HG02938 (cell line): ENCODE measurements at regions not wholly inside any gene's neighbourhood (a gene's known extent, or its start where the extent isn't known, plus 50 kb on each side); places are given as distances from the start of the nearest gene placed in this dataset.
"Not testable (repeated sequence)": the region's sequence is repeated elsewhere in the genome, so short reads cannot be mapped to it uniquely, and the experiment has no call there.

Source experiments
- ATAC-seq: cut with Tn5 transposase; IDR thresholded peaks from one replicate; pipeline ENCODE4 v1.9.1; 2021; ENCODE audit warnings: mild to moderate bottlenecking, moderate library complexity; ENCODE audit not compliant: unreplicated experiment

DNA sequence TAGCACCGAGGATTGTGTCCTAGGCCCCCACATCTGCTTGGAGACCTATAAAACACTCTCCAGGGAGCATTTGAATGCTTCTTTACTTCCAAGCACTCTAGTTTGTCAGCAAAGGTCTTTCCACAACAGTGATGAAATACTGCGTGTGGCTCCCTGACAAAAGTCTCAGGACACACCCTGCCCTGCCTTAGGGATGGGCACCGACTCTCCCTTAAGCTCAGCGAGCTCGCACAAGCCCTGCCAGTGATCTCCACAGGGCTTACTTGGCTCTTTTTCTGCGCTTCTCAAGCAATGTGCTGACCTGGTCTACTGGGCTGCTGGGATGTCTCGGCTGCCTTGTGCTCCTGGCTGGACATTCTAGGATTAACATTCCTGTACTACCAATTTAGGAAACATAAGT is 84.3 kb upstream of the MPP7 start:
- no peak for ATAC-seq

DNA sequence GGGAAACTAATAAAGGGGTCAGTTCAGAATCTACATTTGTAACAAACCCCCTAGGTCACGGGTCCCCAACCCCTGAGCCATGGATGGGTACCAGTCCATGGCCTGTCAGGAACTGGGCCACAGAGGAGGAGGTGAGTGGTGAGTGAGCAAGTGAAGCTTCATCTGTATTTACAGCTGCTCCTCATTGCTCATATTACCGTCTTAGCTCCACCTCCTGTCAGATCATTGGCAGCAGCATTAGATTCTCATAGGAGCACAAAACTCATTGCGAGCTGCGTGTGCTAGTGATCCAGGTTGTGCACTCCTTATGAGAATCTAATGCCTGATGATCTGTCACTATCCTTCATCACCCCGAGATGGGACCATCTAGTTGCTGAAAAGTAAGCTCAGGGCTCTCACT is 88.4 kb upstream of the MPP7 start:
- no peak for ATAC-seq

- peak; percentile 81 for ATAC-seq
Measured at GRCh38 chr10:28393956-28394568, 91.2 kb upstream of the MPP7 start.

DNA sequence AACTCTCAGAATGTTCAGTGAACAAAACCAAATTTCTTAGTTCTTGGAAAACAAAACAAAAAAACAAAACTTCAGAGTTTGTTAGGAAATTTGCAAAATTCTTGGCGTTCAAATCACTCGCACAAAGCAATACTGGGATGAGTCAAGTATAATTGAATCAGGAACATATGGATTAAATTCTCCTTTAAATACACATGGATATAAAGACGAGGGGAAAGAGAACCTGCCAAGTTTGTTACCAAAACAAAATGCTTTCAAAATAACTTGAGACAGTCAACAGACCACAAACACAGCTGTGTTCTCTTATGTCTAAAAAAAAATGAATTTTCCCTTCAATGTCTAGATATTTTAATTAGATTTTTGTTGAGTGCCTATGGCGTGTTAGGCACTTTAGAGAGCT is 93.5 kb upstream of the MPP7 start:
- ATAC-seq = no peak

DNA sequence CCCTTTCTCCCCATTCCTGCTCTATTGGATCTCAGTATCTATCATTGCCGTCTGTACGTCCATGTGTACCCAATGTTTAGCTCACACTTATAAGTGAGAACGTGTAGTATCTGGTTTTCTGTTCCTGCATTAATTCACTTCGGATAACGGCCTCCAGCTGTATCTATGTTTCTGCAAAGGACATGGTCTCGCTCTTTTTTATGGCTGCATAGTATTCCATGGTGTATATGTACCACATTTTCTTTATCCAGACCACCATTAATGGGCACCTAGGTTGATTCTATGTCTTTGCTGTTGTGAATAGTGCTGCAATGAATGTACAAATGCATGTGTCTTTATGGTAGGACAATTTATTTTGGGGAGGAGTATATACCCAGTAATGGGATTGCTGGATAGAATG is 94.4 kb upstream of the MPP7 start:
- no peak for ATAC-seq

- ATAC-seq = no peak
Measured at GRCh38 chr10:28400176-28400575, 97.3 kb upstream of the MPP7 start.

- no peak for ATAC-seq
Measured at GRCh38 chr10:28400681-28401080, 97.8 kb upstream of the MPP7 start.

- ATAC-seq = not testable (repeated sequence)
Measured at GRCh38 chr10:28402611-28403073, 99.8 kb upstream of the MPP7 start.

- no peak for ATAC-seq
Measured at GRCh38 chr10:28403090-28403489, 100.2 kb upstream of the MPP7 start.

DNA sequence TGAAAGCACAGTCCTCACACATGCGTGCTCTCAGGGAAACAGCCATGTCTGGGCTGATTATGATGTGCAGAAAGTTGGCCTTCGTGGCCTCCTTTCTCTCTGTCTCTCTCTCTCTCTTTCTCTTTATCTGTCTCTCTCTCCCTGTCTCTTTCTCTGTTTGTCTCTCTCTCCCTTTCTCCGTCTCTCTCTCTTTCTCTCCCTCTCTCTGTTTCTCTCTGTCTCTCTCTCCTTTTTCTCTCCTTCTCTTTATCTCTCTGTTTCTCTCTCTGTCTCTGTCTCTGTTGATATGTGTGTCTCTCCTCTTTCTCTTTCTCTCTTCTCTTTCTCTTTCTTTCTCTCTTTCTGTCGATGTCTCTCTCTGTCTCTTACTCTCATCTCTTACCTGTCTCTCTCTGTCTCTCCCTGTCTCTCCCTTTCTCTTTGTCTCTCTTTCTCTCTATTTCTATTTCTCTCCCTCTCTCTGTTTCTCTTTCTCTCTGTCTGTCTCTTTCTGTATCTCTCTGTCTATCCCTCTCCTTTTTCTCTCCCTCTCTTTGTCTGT is 105.4 kb upstream of the MPP7 start:
- no peak for ATAC-seq

- no peak for ATAC-seq
Measured at GRCh38 chr10:28410420-28411135, 107.7 kb upstream of the MPP7 start.

DNA sequence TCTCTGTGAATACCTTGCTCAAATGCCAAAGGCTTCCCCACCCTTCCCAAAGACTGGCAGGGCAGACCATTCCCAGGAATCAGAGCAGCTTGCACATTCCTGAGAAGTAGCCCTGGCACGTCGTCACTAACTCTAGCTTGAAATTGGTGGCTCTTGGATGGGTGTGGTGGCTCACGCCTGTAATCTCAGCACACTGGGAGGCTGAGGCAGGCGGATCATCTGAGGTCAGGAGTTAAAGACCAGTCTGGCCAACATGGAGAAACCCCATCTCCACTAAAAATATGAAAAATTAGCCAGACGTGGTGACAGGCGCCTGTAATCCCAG is 108.2 kb upstream of the MPP7 start:
- ATAC-seq = no peak

GRCh38 chr10:28411648-28412047 is 108.8 kb upstream of the MPP7 start:
- ATAC-seq = no peak

- no peak for ATAC-seq
Measured at GRCh38 chr10:28418069-28418468, 114.8 kb upstream of the WAC start.

GRCh38 chr10:28425422-28425821 is 107.5 kb upstream of the WAC start:
- ATAC-seq = no peak

- no peak for ATAC-seq
Measured at GRCh38 chr10:28426392-28427159, 106.3 kb upstream of the WAC start.

DNA sequence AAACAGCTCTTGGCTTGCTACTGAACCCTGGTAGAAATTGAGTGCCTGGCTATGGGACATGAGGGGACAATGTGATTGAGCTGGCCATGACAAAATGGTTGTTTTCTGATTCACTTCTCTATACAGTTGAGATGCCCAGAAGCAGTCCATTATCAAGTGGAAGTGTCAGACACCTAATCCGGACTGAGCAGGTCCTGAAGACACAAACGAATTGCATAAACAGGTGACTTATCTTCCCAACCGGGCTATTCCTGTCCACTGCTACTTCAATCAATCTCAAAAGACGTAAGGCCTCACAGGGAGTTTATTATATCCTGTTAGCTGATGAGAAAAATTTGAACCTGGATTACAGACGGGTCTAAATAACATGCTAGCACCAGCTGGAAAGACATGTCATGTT is 105.5 kb upstream of the WAC start:
- no peak for ATAC-seq

DNA sequence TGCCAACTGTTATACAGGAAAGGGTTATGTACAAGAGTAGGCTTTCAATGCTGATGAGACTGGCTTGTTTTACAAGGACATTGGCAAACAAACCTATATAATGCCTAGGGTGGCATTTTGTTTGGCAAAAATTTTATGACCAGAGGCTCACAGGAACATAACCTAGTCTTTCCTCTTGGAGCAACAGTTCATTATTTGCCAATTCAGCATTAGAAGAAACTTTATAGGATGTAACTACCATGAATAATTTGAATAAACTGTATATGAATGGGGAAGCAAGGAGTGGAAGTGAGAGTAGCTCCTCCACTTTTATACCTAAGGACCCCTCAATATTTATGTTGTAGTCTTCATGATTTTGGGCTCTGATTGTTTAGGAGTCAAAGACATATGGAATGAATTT is 103.9 kb upstream of the WAC start:
- no peak for ATAC-seq

DNA sequence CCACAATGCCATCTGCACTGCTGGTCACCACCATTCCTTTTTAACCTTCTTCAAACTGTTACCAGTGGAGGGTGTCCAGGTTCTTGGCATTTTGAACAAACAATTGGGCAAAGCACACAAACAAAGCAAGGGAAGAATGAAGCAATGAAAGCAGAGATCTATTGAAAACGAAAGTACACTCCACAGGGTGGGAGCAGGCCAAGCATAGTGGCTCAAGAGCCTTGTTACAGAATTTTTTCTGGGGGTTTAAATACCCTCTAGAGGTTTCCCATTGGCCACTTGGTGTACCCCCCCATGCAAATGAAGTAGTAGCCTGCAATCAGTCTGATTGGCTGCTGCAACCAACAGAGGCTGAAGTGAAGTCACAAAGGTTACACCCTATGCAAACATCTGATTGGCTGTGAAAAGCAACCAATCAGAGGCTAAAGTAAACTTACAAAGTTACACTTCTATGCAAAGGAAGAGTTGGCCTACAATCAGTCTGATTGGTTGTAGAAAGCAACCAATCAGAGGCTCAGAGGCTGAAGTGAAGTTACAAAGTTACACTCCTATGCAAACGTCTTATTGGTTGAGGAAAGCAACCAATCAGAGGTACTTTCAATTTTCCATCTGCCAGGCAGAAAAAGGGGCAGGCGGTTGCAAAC is 103.2 kb upstream of the WAC start:
- no peak for ATAC-seq

GRCh38 chr10:28431139-28431538 is 101.8 kb upstream of the WAC start:
- ATAC-seq = no peak

GRCh38 chr10:28432210-28432676 is 100.7 kb upstream of the WAC start:
- peak; percentile 52 for ATAC-seq
